Rectal smooth muscle tissue (tissue), 1 donor: ENCODE measurements at regions not wholly inside any gene's neighbourhood (a gene's known extent, or its start where the extent isn't known, plus 50 kb on each side); places are given as distances from the start of the nearest gene placed in this dataset.
"Not testable (repeated sequence)": the region's sequence is repeated elsewhere in the genome, so short reads cannot be mapped to it uniquely, and the experiment has no call there.

Source experiments
- H3K27ac ChIP-seq: one replicate; pipeline ENCODE4 v1.7.0; 2013; ENCODE audit warnings: low read depth, low read length, inconsistent platforms
- H3K27me3 ChIP-seq: one replicate; pipeline ENCODE4 v1.7.0; 2013; ENCODE audit warnings: low read length; ENCODE audit not compliant: control insufficient read depth, insufficient read depth
- H3K36me3 ChIP-seq: one replicate; pipeline ENCODE4 v1.7.0; 2013; ENCODE audit warnings: low read length; ENCODE audit not compliant: control insufficient read depth, insufficient read depth
- H3K4me1 ChIP-seq: one replicate; pipeline ENCODE4 v1.7.0; 2013; ENCODE audit warnings: low read length; ENCODE audit not compliant: control insufficient read depth, insufficient read depth
- H3K4me3 ChIP-seq: one replicate; pipeline ENCODE4 v1.7.0; 2013; ENCODE audit warnings: low read length
- H3K9ac ChIP-seq: one replicate; pipeline ENCODE4 v1.7.0; 2013; ENCODE audit warnings: low read length

GRCh38 chr21:15119486-15119885, 54.7 kb upstream of the NRIP1 start:
- H3K27me3 ChIP-seq = no peaks in the 10 kb centered on the region

GRCh38 chr21:15121097-15121654, 56.4 kb upstream of the NRIP1 start:
- H3K27ac ChIP-seq = no peak overlapping the region
- no peak overlapping the region for H3K9ac ChIP-seq
- H3K27me3 ChIP-seq = no peaks in the 10 kb centered on the region
- no peaks in the 10 kb centered on the region for H3K36me3 ChIP-seq
- no peak overlapping the region for H3K4me3 ChIP-seq
- H3K4me1 ChIP-seq = no peaks in the 10 kb centered on the region

More at GRCh38 chr21:15119486-15119885, 54.7 kb upstream of the NRIP1 start:
- H3K36me3 ChIP-seq = no peaks in the 10 kb centered on the region
- no peak overlapping the region for H3K4me3 ChIP-seq
- H3K27ac ChIP-seq = no peak overlapping the region
- H3K9ac ChIP-seq = no peak overlapping the region
- H3K4me1 ChIP-seq = no peaks in the 10 kb centered on the region

- no peaks in the 10 kb centered on the region for H3K36me3 ChIP-seq
- no peaks in the 10 kb centered on the region for H3K27me3 ChIP-seq
- no peak overlapping the region for H3K27ac ChIP-seq
- H3K4me3 ChIP-seq = no peak overlapping the region
- no peaks in the 10 kb centered on the region for H3K4me1 ChIP-seq
- H3K9ac ChIP-seq = no peak overlapping the region
These were observed 56.9 kb upstream of the NRIP1 start for GRCh38 chr21:15121655-15122120.

- no peak overlapping the region for H3K9ac ChIP-seq
- H3K4me1 ChIP-seq = no peaks in the 10 kb centered on the region
- H3K36me3 ChIP-seq = no peaks in the 10 kb centered on the region
- H3K27ac ChIP-seq = no peak overlapping the region
- no peaks in the 10 kb centered on the region for H3K27me3 ChIP-seq
- H3K4me3 ChIP-seq = no peak overlapping the region
These were observed 57.4 kb upstream of the NRIP1 start for GRCh38 chr21:15122241-15122640.

- no peaks in the 10 kb centered on the region for H3K4me1 ChIP-seq
- H3K27me3 ChIP-seq = no peaks in the 10 kb centered on the region
- H3K9ac ChIP-seq = no peak overlapping the region
- H3K36me3 ChIP-seq = no peaks in the 10 kb centered on the region
- H3K4me3 ChIP-seq = no peak overlapping the region
- no peak overlapping the region for H3K27ac ChIP-seq
These were observed 59.9 kb upstream of the NRIP1 start for GRCh38 chr21:15124731-15125130.

- no peak overlapping the region for H3K4me3 ChIP-seq
These were observed 62.1 kb upstream of the NRIP1 start for GRCh38 chr21:15126948-15127347.

GRCh38 chr21:15127437-15127836, 62.6 kb upstream of the NRIP1 start:
- no peak overlapping the region for H3K27ac ChIP-seq
- no peaks in the 10 kb centered on the region for H3K4me1 ChIP-seq
- H3K9ac ChIP-seq = no peak overlapping the region
- H3K4me3 ChIP-seq = no peak overlapping the region
- H3K36me3 ChIP-seq = no peaks in the 10 kb centered on the region
- no peaks in the 10 kb centered on the region for H3K27me3 ChIP-seq

More at GRCh38 chr21:15126948-15127347, 62.1 kb upstream of the NRIP1 start:
- Histone ChIP-seq H3K4me1 (no peaks in the 10 kb centered on the region), H3K9ac (no peak overlapping the region), H3K27ac (no peak overlapping the region), H3K27me3 (no peaks in the 10 kb centered on the region), H3K36me3 (no peaks in the 10 kb centered on the region)

GRCh38 chr21:15128267-15128666, 63.5 kb upstream of the NRIP1 start:
- H3K36me3 ChIP-seq = no peaks in the 10 kb centered on the region
- H3K4me1 ChIP-seq = no peaks in the 10 kb centered on the region
- H3K27me3 ChIP-seq = no peaks in the 10 kb centered on the region
- H3K9ac ChIP-seq = no peak overlapping the region
- H3K4me3 ChIP-seq = no peak overlapping the region
- H3K27ac ChIP-seq = no peak overlapping the region

- H3K9ac ChIP-seq, H3K27me3 ChIP-seq, H3K4me3 ChIP-seq, H3K27ac ChIP-seq, H3K4me1 ChIP-seq, H3K36me3 ChIP-seq: not testable (repeated sequence)
These were observed 63.9 kb upstream of the NRIP1 start for GRCh38 chr21:15128714-15129113.

GRCh38 chr21:15130326-15130725, 65.5 kb upstream of the NRIP1 start:
- H3K27me3 ChIP-seq = no peaks in the 10 kb centered on the region
- no peak overlapping the region for H3K4me3 ChIP-seq
- no peaks in the 10 kb centered on the region for H3K36me3 ChIP-seq
- no peak overlapping the region for H3K9ac ChIP-seq
- no peak overlapping the region for H3K27ac ChIP-seq
- no peaks in the 10 kb centered on the region for H3K4me1 ChIP-seq

GRCh38 chr21:15130751-15131150, 66.0 kb upstream of the NRIP1 start:
- no peaks in the 10 kb centered on the region for H3K36me3 ChIP-seq
- H3K4me1 ChIP-seq = no peaks in the 10 kb centered on the region
- no peak overlapping the region for H3K9ac ChIP-seq
- H3K27me3 ChIP-seq = no peaks in the 10 kb centered on the region
- no peak overlapping the region for H3K27ac ChIP-seq
- H3K4me3 ChIP-seq = no peak overlapping the region

GRCh38 chr21:15132781-15133180, 68.0 kb upstream of the NRIP1 start:
- Histone ChIP-seq H3K36me3 (no peaks in the 10 kb centered on the region), H3K27me3 (no peaks in the 10 kb centered on the region), H3K4me1 (no peaks in the 10 kb centered on the region), H3K27ac (no peak overlapping the region), H3K9ac (no peak overlapping the region), H3K4me3 (no peak overlapping the region)

- H3K4me1 ChIP-seq = no peaks in the 10 kb centered on the region
- H3K9ac ChIP-seq = no peak overlapping the region
- H3K27ac ChIP-seq = no peak overlapping the region
- H3K36me3 ChIP-seq = no peaks in the 10 kb centered on the region
- H3K27me3 ChIP-seq = no peaks in the 10 kb centered on the region
- no peak overlapping the region for H3K4me3 ChIP-seq
These were observed 70.1 kb upstream of the NRIP1 start for GRCh38 chr21:15134701-15135470.
